ENCODE measurements at regions not wholly inside any gene's neighbourhood (a gene's known extent, or its start where the extent isn't known, plus 50 kb on each side); places are given as distances from the start of the nearest gene placed in this dataset.

- TF ChIP-seq CTCF (IDR thresholded peaks at IDR 0.05; ENCODE audit: borderline replicate concordance, extremely low read depth, low read length, poor library complexity, severe bottlenecking) (no peak), EZH2 (IDR thresholded peaks at IDR 0.05; ENCODE audit: borderline replicate concordance, low read depth, low read length, severe bottlenecking) (no peak)
Measured at GRCh38 chr5:155948576-155948975, 378.4 kb upstream of the SGCD start.

Data from DND-41 (cell line).